Neural crest cell (in vitro differentiated cells): ENCODE measurements at regions not wholly inside any gene's neighbourhood (a gene's known extent, or its start where the extent isn't known, plus 50 kb on each side); places are given as distances from the start of the nearest gene placed in this dataset.
A peak's percentile ranks its signal among the peaks of the same experiment; 100 is the strongest.

Source experiments
- DNase-seq: peaks from one replicate; pipeline ENCODE4 v3.0.0; 2021; ENCODE audit warnings: low read depth, mixed read lengths, low spot score
- H3K27ac Mint-ChIP-seq: one replicate; pipeline ENCODE4 v1.8.0; 2021; ENCODE audit warnings: mild to moderate bottlenecking, mixed read lengths; ENCODE audit not compliant: unreplicated experiment
- H3K27me3 Mint-ChIP-seq: 2 replicates; pipeline ENCODE4 v1.8.0; 2021; ENCODE audit warnings: low read depth, mild to moderate bottlenecking, mixed read lengths
- H3K36me3 Mint-ChIP-seq: 2 replicates; pipeline ENCODE4 v1.8.0; 2021; ENCODE audit warnings: low read depth, mild to moderate bottlenecking, mixed read lengths
- H3K4me1 Mint-ChIP-seq: 2 replicates; pipeline ENCODE4 v1.8.0; 2021; ENCODE audit warnings: mixed read lengths
- H3K4me3 Mint-ChIP-seq: one replicate; pipeline ENCODE4 v1.8.0; 2021; ENCODE audit warnings: mild to moderate bottlenecking, mixed read lengths
- H3K9me3 Mint-ChIP-seq: 2 replicates; pipeline ENCODE4 v1.8.0; 2021; ENCODE audit warnings: mixed read lengths
- TF ChIP-seq, protein P1 (sequence below): fragments of 200-600 bp; sonication (generic); conservative IDR thresholded peaks from 2 replicates; pipeline ENCODE4 v1.5.0; 2021; ENCODE audit warnings: antibody characterized with exemption, mild to moderate bottlenecking

DNA sequence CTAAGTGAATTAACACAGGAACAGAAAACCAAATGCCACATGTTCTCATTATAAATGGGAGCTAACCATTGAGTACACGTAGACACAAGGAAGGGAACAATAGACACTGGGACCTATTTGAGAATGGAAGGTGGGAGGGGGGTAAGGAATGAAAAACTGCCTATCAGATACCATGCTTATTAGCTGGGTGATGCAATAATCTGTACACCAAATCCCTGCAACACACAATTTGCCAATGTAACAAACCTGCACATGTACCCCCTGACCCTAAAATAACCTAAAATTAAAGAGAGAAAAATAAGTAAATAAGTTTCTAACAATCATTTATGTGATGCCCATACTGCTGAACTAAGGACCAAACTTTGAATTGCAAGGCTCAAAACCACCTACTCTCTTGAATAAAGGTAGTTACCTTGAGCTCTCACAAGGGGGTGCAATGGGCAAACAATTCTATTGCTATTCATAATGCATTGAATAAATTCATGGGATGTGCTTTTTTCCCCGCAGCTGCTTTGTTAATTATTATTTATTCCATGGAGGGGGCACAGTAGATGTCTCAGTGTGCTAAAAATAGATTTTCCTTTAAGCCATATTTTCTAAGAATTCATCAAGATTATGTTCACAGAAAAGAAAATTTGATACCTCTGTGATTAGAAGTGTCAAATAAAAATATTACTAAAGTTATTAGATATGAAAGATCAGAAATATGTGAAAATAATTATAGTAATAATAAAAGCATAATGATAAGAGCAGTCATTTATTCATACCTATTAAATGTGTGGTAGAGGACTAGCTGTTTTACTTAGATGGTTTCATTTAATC is 76.2 kb upstream of the PTPN3 start:
- DNase-seq = peak; percentile 49
- no peak overlapping the region for H3K27ac Mint-ChIP-seq
- H3K27me3 Mint-ChIP-seq = no peaks in the 10 kb centered on the region
- TF ChIP-seq, protein P1, sequence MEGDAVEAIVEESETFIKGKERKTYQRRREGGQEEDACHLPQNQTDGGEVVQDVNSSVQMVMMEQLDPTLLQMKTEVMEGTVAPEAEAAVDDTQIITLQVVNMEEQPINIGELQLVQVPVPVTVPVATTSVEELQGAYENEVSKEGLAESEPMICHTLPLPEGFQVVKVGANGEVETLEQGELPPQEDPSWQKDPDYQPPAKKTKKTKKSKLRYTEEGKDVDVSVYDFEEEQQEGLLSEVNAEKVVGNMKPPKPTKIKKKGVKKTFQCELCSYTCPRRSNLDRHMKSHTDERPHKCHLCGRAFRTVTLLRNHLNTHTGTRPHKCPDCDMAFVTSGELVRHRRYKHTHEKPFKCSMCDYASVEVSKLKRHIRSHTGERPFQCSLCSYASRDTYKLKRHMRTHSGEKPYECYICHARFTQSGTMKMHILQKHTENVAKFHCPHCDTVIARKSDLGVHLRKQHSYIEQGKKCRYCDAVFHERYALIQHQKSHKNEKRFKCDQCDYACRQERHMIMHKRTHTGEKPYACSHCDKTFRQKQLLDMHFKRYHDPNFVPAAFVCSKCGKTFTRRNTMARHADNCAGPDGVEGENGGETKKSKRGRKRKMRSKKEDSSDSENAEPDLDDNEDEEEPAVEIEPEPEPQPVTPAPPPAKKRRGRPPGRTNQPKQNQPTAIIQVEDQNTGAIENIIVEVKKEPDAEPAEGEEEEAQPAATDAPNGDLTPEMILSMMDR = peak; percentile 88
- no peak overlapping the region for H3K4me3 Mint-ChIP-seq
- no peaks in the 10 kb centered on the region for H3K4me1 Mint-ChIP-seq
- peaks cover 4% of the 10 kb centered on the region for H3K36me3 Mint-ChIP-seq
- H3K9me3 Mint-ChIP-seq = peaks cover 8% of the 10 kb centered on the region

DNA sequence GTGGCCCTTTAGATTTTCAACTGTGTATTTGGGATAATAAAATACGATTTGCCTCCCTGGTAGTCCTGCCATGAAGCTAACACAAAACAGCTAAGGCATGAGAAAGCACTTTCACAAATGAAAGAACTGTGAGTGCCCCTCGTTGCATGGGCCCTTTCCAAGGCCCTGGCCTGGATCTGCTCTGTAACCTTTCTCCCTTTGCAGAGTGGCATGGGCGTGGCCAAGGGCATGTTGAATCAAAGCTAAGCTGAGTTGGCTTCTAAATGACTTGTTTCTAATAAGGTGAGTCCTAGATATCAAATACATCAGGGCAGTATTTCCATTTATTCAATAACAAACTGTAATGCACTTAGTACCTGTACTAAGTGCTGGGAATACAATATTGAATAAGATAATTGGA is 78.7 kb upstream of the PTPN3 start:
- H3K4me3 Mint-ChIP-seq = no peak overlapping the region
- TF ChIP-seq, protein P1 = no peak

DNA sequence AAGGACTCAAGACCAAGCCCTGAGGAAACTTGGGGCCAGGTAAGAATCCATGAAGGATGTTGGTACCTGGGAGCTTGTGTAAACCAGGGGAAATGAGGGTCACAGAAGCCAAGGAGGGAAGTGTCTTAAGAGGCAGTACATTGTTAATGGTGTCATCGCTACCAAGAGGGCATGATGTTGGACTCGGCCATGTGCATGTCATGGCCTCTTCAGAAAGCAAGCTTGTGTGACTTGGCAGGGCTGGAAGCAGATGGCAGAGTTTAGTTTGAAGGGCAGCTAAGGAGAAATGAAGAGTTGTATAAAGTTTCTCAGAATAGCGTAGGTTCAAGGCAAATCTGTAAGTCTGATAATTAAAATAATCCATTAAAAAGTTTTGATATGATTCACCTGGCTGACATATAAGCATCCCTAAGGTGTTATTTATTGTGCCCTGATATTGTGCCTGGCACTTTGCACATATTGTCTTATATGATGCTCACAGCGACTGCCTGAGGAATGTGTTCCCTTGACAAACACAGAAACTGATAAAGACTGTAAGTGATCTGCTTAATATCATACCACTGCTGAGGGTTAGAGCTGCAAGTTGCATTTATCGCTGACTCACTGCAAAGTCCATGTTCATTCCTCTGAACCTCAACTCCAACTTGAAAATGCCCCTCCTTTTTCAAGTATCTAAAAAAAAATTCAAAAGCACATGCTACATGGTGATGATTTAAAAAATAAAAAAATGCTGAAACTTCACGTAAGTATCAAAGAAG is 81.3 kb upstream of the PTPN3 start:
- TF ChIP-seq, protein P1 = no peak
- no peaks in the 10 kb centered on the region for H3K27me3 Mint-ChIP-seq
- no peaks in the 10 kb centered on the region for H3K4me1 Mint-ChIP-seq
- no peak overlapping the region for H3K27ac Mint-ChIP-seq
- H3K4me3 Mint-ChIP-seq = no peak overlapping the region
- no peak for DNase-seq
- H3K9me3 Mint-ChIP-seq = no peaks in the 10 kb centered on the region
- H3K36me3 Mint-ChIP-seq = no peaks in the 10 kb centered on the region

More for the DNA sequence above, 78.7 kb upstream of the PTPN3 start:
- H3K27me3 Mint-ChIP-seq = no peaks in the 10 kb centered on the region
- no peak overlapping the region for H3K27ac Mint-ChIP-seq
- no peaks in the 10 kb centered on the region for H3K9me3 Mint-ChIP-seq
- H3K4me1 Mint-ChIP-seq = no peaks in the 10 kb centered on the region
- H3K36me3 Mint-ChIP-seq = no peaks in the 10 kb centered on the region
- DNase-seq = no peak

DNA sequence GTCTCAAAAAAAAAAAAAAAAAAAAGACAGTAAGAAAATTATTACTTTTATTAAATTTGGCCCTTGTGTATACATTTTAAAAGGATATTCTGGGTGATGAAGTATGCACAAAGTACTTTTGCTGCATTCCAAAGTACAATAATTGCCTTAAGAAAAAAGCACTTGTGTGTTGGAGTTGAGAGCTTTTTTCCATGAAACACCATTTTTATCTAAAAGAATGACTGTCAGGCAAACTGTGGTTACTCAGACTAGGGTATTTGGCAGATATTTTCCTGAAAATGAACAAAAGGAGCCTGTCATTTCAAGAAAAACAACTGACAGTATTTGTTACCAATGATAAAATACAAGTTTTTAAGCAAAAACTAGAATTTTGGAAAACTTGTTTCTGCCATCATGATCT is 84.3 kb upstream of the PTPN3 start:
- TF ChIP-seq, protein P1 = no peak
- no peaks in the 10 kb centered on the region for H3K27me3 Mint-ChIP-seq
- no peak overlapping the region for H3K4me3 Mint-ChIP-seq
- no peaks in the 10 kb centered on the region for H3K36me3 Mint-ChIP-seq
- no peaks in the 10 kb centered on the region for H3K9me3 Mint-ChIP-seq
- H3K27ac Mint-ChIP-seq = no peak overlapping the region
- no peaks in the 10 kb centered on the region for H3K4me1 Mint-ChIP-seq
- no peak for DNase-seq

DNA sequence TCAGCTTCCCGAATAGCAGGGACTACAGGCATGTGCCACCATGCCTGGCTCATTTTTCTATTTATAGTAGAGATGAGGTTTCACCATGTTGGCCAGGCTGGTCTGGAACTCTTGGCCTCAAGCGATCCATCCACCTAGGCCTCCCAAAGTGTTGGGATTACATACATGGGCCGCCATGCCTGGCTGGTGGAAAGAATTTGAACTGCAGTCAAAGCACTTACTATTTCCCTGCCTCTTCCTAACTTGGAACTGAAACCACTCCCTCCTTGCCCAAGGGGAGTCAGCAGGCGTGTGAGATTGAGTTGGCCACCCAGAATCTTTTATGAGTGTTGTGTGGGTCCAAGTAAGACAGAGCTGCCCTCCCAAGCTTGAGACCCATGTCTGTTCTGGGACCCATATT is 86.1 kb upstream of the PTPN3 start:
- H3K36me3 Mint-ChIP-seq = no peaks in the 10 kb centered on the region

More for the DNA sequence above, 86.1 kb upstream of the PTPN3 start:
- Mint-ChIP-seq H3K9me3 (no peaks in the 10 kb centered on the region), H3K4me1 (no peaks in the 10 kb centered on the region), H3K27ac (no peak overlapping the region), H3K27me3 (peaks cover 2% of the 10 kb centered on the region), H3K4me3 (no peak overlapping the region)
- TF ChIP-seq, protein P1 = peak; percentile 25
- DNase-seq = no peak
